Endothelial cell of umbilical vein (primary cell): ENCODE measurements at regions not wholly inside any gene's neighbourhood (a gene's known extent, or its start where the extent isn't known, plus 50 kb on each side); places are given as distances from the start of the nearest gene placed in this dataset.

Experiments
- BruUV-seq: library from RNA; stranded (reverse); fragments of 400-500 nt; replicated peaks from 2 replicates; lab custom pipeline; 2021; lab: Mats Ljungman, UMichigan
- CTCF ChIA-PET: fragments of 300-600, 350-600 bp; sonication (Branson Sonifier 250); formaldehyde crosslinking; loops from one replicate; lab custom pipeline; 2021; ENCODE audit warnings: antibody characterized with exemption, inconsistent platforms; lab: Charles Lee
- POLR2A ChIA-PET: fragments of 300-600, 350-600 bp; sonication (Branson Sonifier 250); formaldehyde crosslinking; loops from one replicate; lab custom pipeline; 2021; ENCODE audit warnings: antibody characterized with exemption, inconsistent platforms; lab: Charles Lee
- DNase-seq: peaks from one replicate; pipeline ENCODE4 v3.0.0-alpha.2; 2011; ENCODE audit warnings: low read depth, low spot score
- FAIRE-seq: peaks from 2 replicates; lab custom pipeline; 2011; peaks lifted over from hg19 to GRCh38; lab: Jason Lieb, UNC
- H2AFZ ChIP-seq: 2 replicates; pipeline ENCODE4 v1.6.0; 2012; ENCODE audit warnings: low read depth, low read length, control low read depth, inconsistent platforms
- H3K27ac ChIP-seq: 2 replicates; pipeline ENCODE4 v1.5.1; 2011; ENCODE audit warnings: low read depth, mild to moderate bottlenecking, control low read depth, low read length, moderate library complexity; ENCODE audit not compliant: insufficient read depth
- H3K27me3 ChIP-seq, 2 experiments: 2 replicates each; pipeline versions ENCODE4 v1.6.0 to v1.6.1; 2011; ENCODE audit warnings: low read length in 2 of 2, mixed read lengths in 1 of 2; ENCODE audit not compliant: control insufficient read depth in 2 of 2, insufficient read depth in 2 of 2
- H3K36me3 ChIP-seq, 2 experiments: 2 replicates in 1 of 2; 3 replicates in 1 of 2; pipeline ENCODE4 v1.5.1; 2011; ENCODE audit warnings: low read length in 2 of 2, mild to moderate bottlenecking in 1 of 2, moderate library complexity in 1 of 2; ENCODE audit not compliant: control insufficient read depth in 2 of 2, insufficient read depth in 2 of 2; ENCODE audit errors: extremely low read depth in 1 of 2
- H3K4me1 ChIP-seq: 3 replicates; pipeline ENCODE4 v1.5.1; 2011; ENCODE audit warnings: mild to moderate bottlenecking, low read length; ENCODE audit not compliant: control insufficient read depth, insufficient read depth; ENCODE audit errors: extremely low read depth
- H3K4me2 ChIP-seq: 2 replicates; pipeline ENCODE4 v1.6.1; 2011; ENCODE audit warnings: low read length, control low read depth, mixed read lengths; ENCODE audit not compliant: insufficient read depth
- H3K4me3 ChIP-seq, 3 experiments: fragments of 200-600 bp in 1 of 3; sonication (generic), shearing (Covaris generic) in 1 of 3; replicated peaks in 1 of 3; 2 replicates each; pipeline ENCODE4 v1.5.1; 2011 to 2016; ENCODE audit warnings: control low read depth in 3 of 3, low read length in 3 of 3, mild to moderate bottlenecking in 2 of 3, inconsistent platforms in 1 of 3, low read depth in 1 of 3, moderate library complexity in 1 of 3; ENCODE audit not compliant: insufficient read depth in 1 of 3
- H3K79me2 ChIP-seq: 2 replicates; pipeline ENCODE4 v1.6.0; 2012; ENCODE audit warnings: low read length, inconsistent platforms; ENCODE audit not compliant: control insufficient read depth, insufficient read depth
- H3K9ac ChIP-seq: replicated peaks from 2 replicates; pipeline ENCODE3; 2011; ENCODE audit warnings: low read length, control low read depth; ENCODE audit not compliant: insufficient read depth; ENCODE audit errors: extremely low read depth
- H3K9me1 ChIP-seq: replicated peaks from 3 replicates; pipeline ENCODE4 v1.6.0; 2011; ENCODE audit warnings: mild to moderate bottlenecking, low read length; ENCODE audit not compliant: control insufficient read depth, insufficient read depth; ENCODE audit errors: extremely low read depth
- H3K9me3 ChIP-seq: replicated peaks from 2 replicates; pipeline ENCODE4 v1.5.1; 2012; ENCODE audit warnings: low read length, inconsistent platforms; ENCODE audit not compliant: control insufficient read depth, insufficient read depth
- H4K20me1 ChIP-seq: replicated peaks from 2 replicates; pipeline ENCODE3; 2011; ENCODE audit warnings: mild to moderate bottlenecking, low read length; ENCODE audit not compliant: control insufficient read depth, insufficient read depth; ENCODE audit errors: extremely low read depth
- CTCF ChIP-seq, 2 donors: IDR thresholded peaks; 1 replicate in 1 of 2; 2 replicates in 1 of 2; pipeline ENCODE4 v1.5.1; 2011; ENCODE audit warnings: low read length in 2 of 2, mild to moderate bottlenecking in 2 of 2, moderate library complexity in 2 of 2, control low read depth in 1 of 2, inconsistent platforms in 1 of 2, low read depth in 1 of 2; ENCODE audit not compliant: insufficient read depth in 1 of 2; ENCODE audit errors: extremely low read depth in 1 of 2
- EZH2 ChIP-seq: IDR thresholded peaks from 2 replicates; pipeline ENCODE4 v1.6.1; 2012; ENCODE audit warnings: borderline replicate concordance, low read depth, mild to moderate bottlenecking, moderate library complexity, low read length, inconsistent platforms; ENCODE audit not compliant: severe bottlenecking
- FOS ChIP-seq: IDR thresholded peaks from 2 replicates; pipeline ENCODE4 v1.6.1; 2011; ENCODE audit warnings: mild to moderate bottlenecking, low read length, moderate library complexity, borderline replicate concordance; ENCODE audit not compliant: insufficient read depth
- GATA2 ChIP-seq: IDR thresholded peaks from 2 replicates; pipeline ENCODE4 v1.7.0; 2011; ENCODE audit warnings: low read depth, mild to moderate bottlenecking, moderate library complexity, mixed read lengths, low read length; ENCODE audit not compliant: insufficient read length, insufficient read depth
- JUN ChIP-seq: IDR thresholded peaks from 2 replicates; pipeline ENCODE4 v1.6.1; 2011; ENCODE audit warnings: borderline replicate concordance, low read depth; ENCODE audit not compliant: insufficient read length, insufficient read depth
- MAX ChIP-seq: IDR thresholded peaks from 2 replicates; pipeline ENCODE4 v1.6.1; 2011; ENCODE audit not compliant: insufficient read depth, insufficient read length
- POLR2A ChIP-seq: IDR thresholded peaks from 2 replicates; pipeline ENCODE4 v1.6.1; 2012; ENCODE audit warnings: low read depth, mild to moderate bottlenecking, control low read depth, low read length
- dilution Hi-C: fragments of 300-500 bp; cut with MboI; formaldehyde crosslinking; loops from one replicate; pipeline ENCODE4 v1.15.0; 2019; ENCODE audit warnings: low sequenced_read_pairs; ENCODE audit not compliant: extremely low pct_ligation_motif_present
- intact Hi-C: fragments of 100-400 bp; cut with micrococcal nuclease; formaldehyde crosslinking; loops from one replicate; pipeline ENCODE4 v1.10.0; 2022

DNA sequence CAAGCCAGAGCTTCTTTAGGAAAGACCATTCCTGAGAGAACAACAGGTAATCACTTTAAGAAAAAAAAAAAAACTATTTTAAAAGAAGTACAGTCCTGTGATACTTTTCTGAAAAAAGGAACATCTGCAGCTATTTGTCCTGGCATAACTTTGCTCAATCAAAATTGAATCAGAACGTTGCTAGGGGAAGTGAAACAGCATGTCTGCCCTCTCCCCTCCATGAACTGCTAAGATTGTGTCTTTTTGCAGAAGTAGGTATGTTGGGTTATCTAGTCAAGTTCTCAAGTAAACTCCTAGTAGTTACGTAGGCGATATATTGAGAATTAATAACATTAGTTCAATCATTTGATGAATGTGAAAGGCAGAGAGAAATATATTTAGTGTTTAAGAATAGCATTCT lies 1013.3 kb downstream of the TUSC7 start:
- Histone ChIP-seq H3K79me2 (no peaks in the 10 kb centered on the region), H3K4me1 (no peaks in the 10 kb centered on the region), H3K9ac (no peak overlapping the region), H3K4me2 (no peak overlapping the region), H3K27ac (no peak overlapping the region), H2AFZ (no peak overlapping the region), H4K20me1 (no peaks in the 10 kb centered on the region), H3K9me3 (no peaks in the 10 kb centered on the region), H3K9me1 (peaks cover 3% of the 10 kb centered on the region), H3K36me3 (no peaks in the 10 kb centered on the region), H3K4me3 (no peak overlapping the region), H3K27me3 (peaks cover 0 to 3% of the 10 kb centered on the region in 2 experiments)
- CTCF ChIA-PET: interaction anchor here (1.5 to 4.2 kb wide), 4 partner anchors 9 to 952 kb away, joined by 3 to 33 read pairs (median 4); no protein-coding TSS in a partner anchor
- no peak for TF ChIP-seq EZH2
- no peak for TF ChIP-seq POLR2A
- TF ChIP-seq FOS: no peak
- no peak for TF ChIP-seq JUN
- TF ChIP-seq GATA2: no peak
- no peak for TF ChIP-seq CTCF (IDR thresholded peaks at IDR 0.05; ENCODE audit: extremely low read depth in 1 of 2, insufficient read depth in 1 of 2, low read depth in 1 of 2, low read length in 2 of 2)
- no peak for TF ChIP-seq MAX
- no TSS peak for BruUV-seq
- POLR2A ChIA-PET: no interaction called here
- intact Hi-C loops (loop anchor here (10.0 kb wide), 2 partner anchors 172 to 272 kb away; no protein-coding TSS in a partner anchor), dilution Hi-C loops (no loop called here)
- FAIRE-seq (no peak), DNase-seq (no peak)
